ENCODE measurements at regions not wholly inside any gene's neighbourhood (a gene's known extent, or its start where the extent isn't known, plus 50 kb on each side); places are given as distances from the start of the nearest gene placed in this dataset.

- no peak for TF ChIP-seq POLR2A (IDR thresholded peaks at IDR 0.05)
- TF ChIP-seq CTCF (IDR thresholded peaks at IDR 0.05): no peak
Observed at GRCh38 chr6:81881660-81882059, 129.2 kb upstream of the TENT5A start.
